H9 (cell line): ENCODE measurements at regions not wholly inside any gene's neighbourhood (a gene's known extent, or its start where the extent isn't known, plus 50 kb on each side); places are given as distances from the start of the nearest gene placed in this dataset.

Experiments used
- DNase-seq: peaks from one replicate; pipeline ENCODE4 v3.0.0-alpha.2; 2017
- H2AFZ ChIP-seq: one replicate; pipeline ENCODE4 v1.6.1; 2013; ENCODE audit warnings: mild to moderate bottlenecking, low read length, control low read depth, moderate library complexity
- H2AK5ac ChIP-seq: 2 replicates; pipeline ENCODE4 v1.6.1; 2013; ENCODE audit warnings: low read length, control low read depth, mixed read lengths; ENCODE audit not compliant: insufficient read length
- H2BK120ac ChIP-seq: one replicate; pipeline ENCODE4 v1.6.1; 2013; ENCODE audit warnings: low read depth, mild to moderate bottlenecking, low read length, control low read depth, inconsistent platforms; ENCODE audit not compliant: poor library complexity, severe bottlenecking
- H2BK12ac ChIP-seq: 2 replicates; pipeline ENCODE4 v1.6.1; 2013; ENCODE audit warnings: low read length, control low read depth, mixed read lengths, low read depth; ENCODE audit not compliant: insufficient read length
- H2BK15ac ChIP-seq: 2 replicates; pipeline ENCODE4 v1.6.1; 2013; ENCODE audit warnings: low read depth, low read length, control low read depth
- H2BK20ac ChIP-seq: one replicate; pipeline ENCODE4 v1.6.1; 2013; ENCODE audit warnings: low read depth, mild to moderate bottlenecking, low read length, control low read depth, inconsistent platforms; ENCODE audit not compliant: poor library complexity, severe bottlenecking
- H2BK5ac ChIP-seq: 2 replicates; pipeline ENCODE4 v1.6.1; 2013; ENCODE audit warnings: low read length, control low read depth, mixed read lengths; ENCODE audit not compliant: insufficient read length
- H3K14ac ChIP-seq: 2 replicates; pipeline ENCODE4 v1.6.1; 2013; ENCODE audit warnings: low read length, control low read depth; ENCODE audit not compliant: insufficient read depth
- H3K18ac ChIP-seq: 2 replicates; pipeline ENCODE4 v1.6.1; 2013; ENCODE audit warnings: low read depth, mild to moderate bottlenecking, mixed read lengths, low read length, control low read depth; ENCODE audit not compliant: insufficient read length
- H3K23ac ChIP-seq: 2 replicates; pipeline ENCODE4 v1.6.1; 2013; ENCODE audit warnings: low read length, control low read depth, mixed read lengths, low read depth; ENCODE audit not compliant: insufficient read length
- H3K23me2 ChIP-seq: 2 replicates; pipeline ENCODE4 v1.6.1; 2013; ENCODE audit warnings: low read depth, mild to moderate bottlenecking, mixed read lengths, low read length, control low read depth; ENCODE audit not compliant: insufficient read length, poor library complexity, severe bottlenecking
- H3K27ac ChIP-seq: 2 replicates; pipeline ENCODE4 v1.5.1; 2013; ENCODE audit warnings: low read length, control low read depth, mixed read lengths, low read depth; ENCODE audit not compliant: insufficient read length
- H3K27me3 ChIP-seq: 2 replicates; pipeline ENCODE4 v1.6.1; 2013; ENCODE audit warnings: low read length, control low read depth, inconsistent platforms; ENCODE audit not compliant: insufficient read depth
- H3K4ac ChIP-seq: 2 replicates; pipeline ENCODE4 v1.6.1; 2013; ENCODE audit warnings: low read depth, mild to moderate bottlenecking, control low read depth, inconsistent platforms, low read length, moderate library complexity
- H3K4me1 ChIP-seq: 2 replicates; pipeline ENCODE4 v1.6.1; 2013; ENCODE audit warnings: low read length, control low read depth, inconsistent platforms; ENCODE audit not compliant: insufficient read depth
- H3K4me2 ChIP-seq: 2 replicates; pipeline ENCODE4 v1.6.1; 2013; ENCODE audit warnings: low read length, control low read depth, mixed read lengths; ENCODE audit not compliant: insufficient read length, insufficient read depth
- H3K56ac ChIP-seq: 2 replicates; pipeline ENCODE4 v1.6.1; 2013; ENCODE audit warnings: low read depth, mild to moderate bottlenecking, mixed read lengths, low read length, control low read depth; ENCODE audit not compliant: insufficient read length
- H3K79me1 ChIP-seq: 2 replicates; pipeline ENCODE4 v1.6.1; 2013; ENCODE audit warnings: low read depth, mild to moderate bottlenecking, moderate library complexity, low read length, control low read depth, inconsistent platforms; ENCODE audit not compliant: insufficient read depth, poor library complexity, severe bottlenecking
- H3K79me2 ChIP-seq: 2 replicates; pipeline ENCODE4 v1.6.1; 2013; ENCODE audit warnings: low read length, control low read depth, inconsistent platforms; ENCODE audit not compliant: insufficient read depth
- H3K9ac ChIP-seq: 2 replicates; pipeline ENCODE4 v1.6.1; 2013; ENCODE audit warnings: low read length, control low read depth, mixed read lengths; ENCODE audit not compliant: insufficient read length; ENCODE audit errors: extremely low read depth
- H3K9me3 ChIP-seq: one replicate; pipeline ENCODE4 v1.6.1; 2013; ENCODE audit warnings: low read depth, low read length, inconsistent platforms; ENCODE audit not compliant: control insufficient read depth
- H3T11ph ChIP-seq: one replicate; pipeline ENCODE4 v1.6.1; 2013; ENCODE audit warnings: mild to moderate bottlenecking, low read length, control low read depth, inconsistent platforms
- H4K20me1 ChIP-seq: one replicate; pipeline ENCODE4 v1.6.1; 2013; ENCODE audit not compliant: control insufficient read depth, insufficient read length, insufficient read depth
- H4K5ac ChIP-seq: 2 replicates; pipeline ENCODE4 v1.6.1; 2013; ENCODE audit warnings: low read depth, mild to moderate bottlenecking, mixed read lengths, low read length, control low read depth; ENCODE audit not compliant: insufficient read length
- H4K8ac ChIP-seq: replicated peaks from 2 replicates; pipeline ENCODE4 v1.6.1; 2013; ENCODE audit warnings: low read length, control low read depth, mixed read lengths, low read depth; ENCODE audit not compliant: insufficient read length
- H4K91ac ChIP-seq: 2 replicates; pipeline ENCODE4 v1.6.1; 2013; ENCODE audit warnings: low read depth, mild to moderate bottlenecking, moderate library complexity, mixed read lengths, low read length, control low read depth; ENCODE audit not compliant: insufficient read length
- H3K27ac Mint-ChIP-seq, 3 experiments: 2 replicates in 2 of 3; 3 replicates in 1 of 3; pipeline ENCODE4 v1.8.0; 2020 to 2021; ENCODE audit warnings: mixed read lengths in 3 of 3, mild to moderate bottlenecking in 1 of 3, moderate library complexity in 1 of 3
- H3K27me3 Mint-ChIP-seq: 2 replicates; pipeline ENCODE4 v1.8.0; 2021; ENCODE audit warnings: low read depth, mild to moderate bottlenecking, moderate library complexity, mixed read lengths
- H3K36me3 Mint-ChIP-seq, 3 experiments: 2 replicates in 2 of 3; 3 replicates in 1 of 3; pipeline ENCODE4 v1.8.0; 2020 to 2021; ENCODE audit warnings: low read depth in 3 of 3, mixed read lengths in 3 of 3; ENCODE audit not compliant: insufficient read depth in 1 of 3
- H3K4me1 Mint-ChIP-seq, 2 experiments: 2 replicates each; pipeline ENCODE4 v1.8.0; 2020; ENCODE audit warnings: mixed read lengths in 2 of 2
- H3K4me3 Mint-ChIP-seq, 2 experiments: 2 replicates in 1 of 2; 3 replicates in 1 of 2; pipeline ENCODE4 v1.8.0; 2020 to 2021; ENCODE audit warnings: mild to moderate bottlenecking in 2 of 2, mixed read lengths in 2 of 2, moderate library complexity in 1 of 2
- H3K9me3 Mint-ChIP-seq, 2 experiments: 2 replicates in 1 of 2; 3 replicates in 1 of 2; pipeline ENCODE4 v1.8.0; 2020; ENCODE audit warnings: mild to moderate bottlenecking in 2 of 2, mixed read lengths in 2 of 2, moderate library complexity in 1 of 2
- WGBS: extraction: QIAGEN DNeasy Blood & Tissue Kit; methylation state at CpG from one replicate; pipeline ENCODE4 v1.1.7; 2013; ENCODE audit warnings: missing lambda C conversion rate, low lambda C conversion rate, mixed read lengths; ENCODE audit not compliant: insufficient read length; ENCODE audit errors: extremely low coverage; 5-methylcytosine and 5-hydroxymethylcytosine counted together
- TF ChIP-seq, protein P1 (sequence below): fragments of 200-600 bp; sonication (generic); conservative IDR thresholded peaks from 3 replicates; pipeline ENCODE4 v1.8.0; 2021; ENCODE audit warnings: antibody characterized with exemption, mild to moderate bottlenecking

DNA sequence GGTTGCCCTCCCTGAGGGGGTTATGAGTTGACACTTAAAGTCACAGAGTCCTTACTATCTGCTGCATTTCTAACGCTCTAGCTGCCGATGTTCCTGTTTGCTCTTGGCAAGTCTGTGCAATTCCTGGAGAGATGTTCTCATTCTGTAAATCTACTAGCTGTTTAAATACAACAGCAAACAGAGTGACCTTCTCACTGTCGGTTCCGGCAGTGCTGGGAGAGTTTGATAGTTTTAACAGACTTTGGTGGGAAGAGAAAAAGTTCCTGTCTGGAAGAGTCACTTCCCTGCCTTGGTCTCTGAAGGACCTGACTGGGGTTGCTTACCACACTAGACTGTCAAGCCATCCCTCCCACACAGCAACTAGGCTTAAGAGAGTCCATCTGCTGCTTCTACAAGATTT is 63.3 kb upstream of the ELMO1 start:
- TF ChIP-seq, protein P1, sequence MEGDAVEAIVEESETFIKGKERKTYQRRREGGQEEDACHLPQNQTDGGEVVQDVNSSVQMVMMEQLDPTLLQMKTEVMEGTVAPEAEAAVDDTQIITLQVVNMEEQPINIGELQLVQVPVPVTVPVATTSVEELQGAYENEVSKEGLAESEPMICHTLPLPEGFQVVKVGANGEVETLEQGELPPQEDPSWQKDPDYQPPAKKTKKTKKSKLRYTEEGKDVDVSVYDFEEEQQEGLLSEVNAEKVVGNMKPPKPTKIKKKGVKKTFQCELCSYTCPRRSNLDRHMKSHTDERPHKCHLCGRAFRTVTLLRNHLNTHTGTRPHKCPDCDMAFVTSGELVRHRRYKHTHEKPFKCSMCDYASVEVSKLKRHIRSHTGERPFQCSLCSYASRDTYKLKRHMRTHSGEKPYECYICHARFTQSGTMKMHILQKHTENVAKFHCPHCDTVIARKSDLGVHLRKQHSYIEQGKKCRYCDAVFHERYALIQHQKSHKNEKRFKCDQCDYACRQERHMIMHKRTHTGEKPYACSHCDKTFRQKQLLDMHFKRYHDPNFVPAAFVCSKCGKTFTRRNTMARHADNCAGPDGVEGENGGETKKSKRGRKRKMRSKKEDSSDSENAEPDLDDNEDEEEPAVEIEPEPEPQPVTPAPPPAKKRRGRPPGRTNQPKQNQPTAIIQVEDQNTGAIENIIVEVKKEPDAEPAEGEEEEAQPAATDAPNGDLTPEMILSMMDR, result no peak

More for the DNA sequence above, 63.3 kb upstream of the ELMO1 start:
- no peaks in the 10 kb centered on the region for H3K9me3 Mint-ChIP-seq
- Histone ChIP-seq H4K20me1 (peaks cover under 1% of the 10 kb centered on the region), H2BK120ac (no peak overlapping the region), H3K79me1 (no peaks in the 10 kb centered on the region), H2BK5ac (no peak overlapping the region), H3K27ac (no peak overlapping the region), H3K23ac (no peak overlapping the region), H3K9ac (no peak overlapping the region), H3K14ac (no peak overlapping the region), H3K18ac (no peak overlapping the region), H2AK5ac (no peak overlapping the region), H3T11ph (no peak overlapping the region), H2BK20ac (no peak overlapping the region), H3K79me2 (no peaks in the 10 kb centered on the region), H3K4ac (no peak overlapping the region), H2AFZ (no peak overlapping the region), H2BK12ac (no peak overlapping the region), H3K56ac (no peak overlapping the region), H2BK15ac (no peak overlapping the region), H3K4me2 (no peak overlapping the region), H3K27me3 (no peaks in the 10 kb centered on the region), H3K23me2 (no peaks in the 10 kb centered on the region), H4K91ac (no peak overlapping the region), H3K9me3 (no peaks in the 10 kb centered on the region), H4K8ac (no peak overlapping the region), H4K5ac (no peak overlapping the region), H3K4me1 (no peaks in the 10 kb centered on the region)
- H3K27ac Mint-ChIP-seq, result no peak overlapping the region
- no peaks in the 10 kb centered on the region for H3K27me3 Mint-ChIP-seq
- H3K4me3 Mint-ChIP-seq, result no peak overlapping the region
- peaks cover 3 to 8% of the 10 kb centered on the region in 2 experiments for H3K4me1 Mint-ChIP-seq
- no peaks in the 10 kb centered on the region for H3K36me3 Mint-ChIP-seq
- DNase-seq, result no peak
- WGBS, result no CpG with 5 or more reads among the region's 4 CpGs
